Jurkat, Clone E6-1 (cell line): ENCODE measurements at regions not wholly inside any gene's neighbourhood (a gene's known extent, or its start where the extent isn't known, plus 50 kb on each side); places are given as distances from the start of the nearest gene placed in this dataset.
A peak's percentile ranks its signal among the peaks of the same experiment; 100 is the strongest.

Experiments used
- DNase-seq: peaks from one replicate; pipeline ENCODE4 v3.0.0-alpha.2; 2011; ENCODE audit warnings: low read depth, low spot score
- H3K4me3 ChIP-seq: 2 replicates; pipeline ENCODE4 v1.5.1; 2011; ENCODE audit warnings: mild to moderate bottlenecking, low read length, control low read depth, moderate library complexity

- H3K4me3 ChIP-seq: no peak overlapping the region
- no peak for DNase-seq
Observed at GRCh38 chr16:85989376-85989775, 90.4 kb downstream of the IRF8 start.

- no peak overlapping the region for H3K4me3 ChIP-seq
- DNase-seq: no peak
Observed at GRCh38 chr16:85989863-85990643, 91.1 kb downstream of the IRF8 start.

- no peak overlapping the region for H3K4me3 ChIP-seq
- no peak for DNase-seq
Observed at GRCh38 chr16:85990861-85991301, 91.9 kb downstream of the IRF8 start.

- H3K4me3 ChIP-seq: no peak overlapping the region
- DNase-seq: no peak
Observed at GRCh38 chr16:85991425-85991824, 92.5 kb downstream of the IRF8 start.

- no peak for DNase-seq
- H3K4me3 ChIP-seq: no peak overlapping the region
Observed at GRCh38 chr16:85991856-85992255, 92.9 kb downstream of the IRF8 start.

GRCh38 chr16:85992359-85992758, 93.4 kb downstream of the IRF8 start:
- H3K4me3 ChIP-seq: no peak overlapping the region
- DNase-seq: no peak

GRCh38 chr16:85992779-85993178, 93.8 kb downstream of the IRF8 start:
- H3K4me3 ChIP-seq: no peak overlapping the region
- DNase-seq: no peak

GRCh38 chr16:85994492-85995490, 95.8 kb downstream of the IRF8 start:
- no peak for DNase-seq
- H3K4me3 ChIP-seq: no peak overlapping the region

GRCh38 chr16:85995541-85996423, 96.8 kb downstream of the IRF8 start:
- no peak overlapping the region for H3K4me3 ChIP-seq

GRCh38 chr16:85996843-85997242, 97.9 kb downstream of the IRF8 start:
- no peak overlapping the region for H3K4me3 ChIP-seq
- DNase-seq: no peak

More at GRCh38 chr16:85995541-85996423, 96.8 kb downstream of the IRF8 start:
- no peak for DNase-seq

GRCh38 chr16:85998171-85998867, 99.4 kb downstream of the IRF8 start:
- no peak overlapping the region for H3K4me3 ChIP-seq
- no peak for DNase-seq

- peak; percentile 14 for DNase-seq
- H3K4me3 ChIP-seq: no peak overlapping the region
Observed at GRCh38 chr16:85998868-85999729, 100.1 kb downstream of the IRF8 start.

- H3K4me3 ChIP-seq: no peak overlapping the region
- no peak for DNase-seq
Observed at GRCh38 chr16:85999778-86000177, 100.8 kb downstream of the IRF8 start.

GRCh38 chr16:86002178-86002900, 103.4 kb downstream of the IRF8 start:
- DNase-seq: no peak
- H3K4me3 ChIP-seq: no peak overlapping the region

- DNase-seq: no peak
- no peak overlapping the region for H3K4me3 ChIP-seq
Observed at GRCh38 chr16:86007524-86007923, 108.6 kb downstream of the IRF8 start.

- DNase-seq: no peak
- H3K4me3 ChIP-seq: no peak overlapping the region
Observed at GRCh38 chr16:86010680-86011141, 111.7 kb downstream of the IRF8 start.

GRCh38 chr16:86011532-86011931, 112.6 kb downstream of the IRF8 start:
- no peak overlapping the region for H3K4me3 ChIP-seq
- DNase-seq: no peak
